ENCODE measurements at regions not wholly inside any gene's neighbourhood (a gene's known extent, or its start where the extent isn't known, plus 50 kb on each side); places are given as distances from the start of the nearest gene placed in this dataset.

DNA sequence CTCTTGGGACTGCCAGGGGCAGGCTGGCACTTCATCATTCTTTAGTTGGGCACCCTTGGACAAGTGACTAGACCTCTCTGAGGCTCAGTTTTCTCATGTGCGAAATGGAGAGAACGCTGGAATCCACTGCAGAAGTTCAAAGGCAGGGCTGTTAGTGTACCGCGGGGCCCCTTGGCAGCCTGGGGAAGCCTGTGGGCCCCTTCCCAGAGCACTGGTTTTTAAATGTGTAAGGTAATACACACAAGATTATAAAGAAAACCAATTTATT, 209.5 kb upstream of the MVB12B start:
- no peak for ATAC-seq (ENCODE audit: low FRiP score in 2 of 2)
- Histone ChIP-seq H3K27me3 (no peaks in the 10 kb centered on the region), H3K9me3 (no peaks in the 10 kb centered on the region), H3K4me1 (no peaks in the 10 kb centered on the region), H3K36me3 (no peaks in the 10 kb centered on the region), H3K27ac (no peak overlapping the region), H3K4me3 (no peak overlapping the region)
- TF ChIP-seq, protein P1, sequence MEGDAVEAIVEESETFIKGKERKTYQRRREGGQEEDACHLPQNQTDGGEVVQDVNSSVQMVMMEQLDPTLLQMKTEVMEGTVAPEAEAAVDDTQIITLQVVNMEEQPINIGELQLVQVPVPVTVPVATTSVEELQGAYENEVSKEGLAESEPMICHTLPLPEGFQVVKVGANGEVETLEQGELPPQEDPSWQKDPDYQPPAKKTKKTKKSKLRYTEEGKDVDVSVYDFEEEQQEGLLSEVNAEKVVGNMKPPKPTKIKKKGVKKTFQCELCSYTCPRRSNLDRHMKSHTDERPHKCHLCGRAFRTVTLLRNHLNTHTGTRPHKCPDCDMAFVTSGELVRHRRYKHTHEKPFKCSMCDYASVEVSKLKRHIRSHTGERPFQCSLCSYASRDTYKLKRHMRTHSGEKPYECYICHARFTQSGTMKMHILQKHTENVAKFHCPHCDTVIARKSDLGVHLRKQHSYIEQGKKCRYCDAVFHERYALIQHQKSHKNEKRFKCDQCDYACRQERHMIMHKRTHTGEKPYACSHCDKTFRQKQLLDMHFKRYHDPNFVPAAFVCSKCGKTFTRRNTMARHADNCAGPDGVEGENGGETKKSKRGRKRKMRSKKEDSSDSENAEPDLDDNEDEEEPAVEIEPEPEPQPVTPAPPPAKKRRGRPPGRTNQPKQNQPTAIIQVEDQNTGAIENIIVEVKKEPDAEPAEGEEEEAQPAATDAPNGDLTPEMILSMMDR (IDR thresholded peaks at IDR 0.05): no peak
- TF ChIP-seq POLR2AphosphoS5 (IDR thresholded peaks at IDR 0.05): no peak
- TF ChIP-seq POLR2A (IDR thresholded peaks at IDR 0.05): no peak
- TF ChIP-seq EP300 (IDR thresholded peaks at IDR 0.05): no peak
- WGBS, 2 donors: 88 to 95% methylated on average over 4 of the region's 4 CpGs
- no peak for DNase-seq

- ATAC-seq (ENCODE audit: low FRiP score in 2 of 2) (no peak), DNase-seq (no peak)
- no peaks in the 10 kb centered on the region for H3K36me3 ChIP-seq
- H3K27me3 ChIP-seq: no peaks in the 10 kb centered on the region
- no peak for TF ChIP-seq POLR2AphosphoS5 (IDR thresholded peaks at IDR 0.05)
- no peak for TF ChIP-seq POLR2A (IDR thresholded peaks at IDR 0.05)
- TF ChIP-seq EP300 (IDR thresholded peaks at IDR 0.05): no peak
- TF ChIP-seq, protein P1 (IDR thresholded peaks at IDR 0.05): no peak
- no peaks in the 10 kb centered on the region for H3K4me1 ChIP-seq
- H3K9me3 ChIP-seq: no peaks in the 10 kb centered on the region
- H3K27ac ChIP-seq: no peak overlapping the region
- WGBS, 2 donors: 84 to 92% methylated on average over 8 to 9 of the region's 9 CpGs
- no peak overlapping the region for H3K4me3 ChIP-seq
Measured at GRCh38 chr9:126117631-126118030, 209.0 kb upstream of the MVB12B start.

- ATAC-seq (ENCODE audit: low FRiP score in 2 of 2) (no peak), DNase-seq (no peak)
- Histone ChIP-seq H3K9me3 (no peaks in the 10 kb centered on the region), H3K27ac (no peak overlapping the region), H3K4me3 (no peak overlapping the region), H3K4me1 (no peaks in the 10 kb centered on the region), H3K27me3 (no peaks in the 10 kb centered on the region), H3K36me3 (no peaks in the 10 kb centered on the region)
- WGBS, 2 donors: 79 to 80% methylated on average over 5 to 6 of the region's 6 CpGs
- TF ChIP-seq POLR2A (IDR thresholded peaks at IDR 0.05): no peak
- no peak for TF ChIP-seq POLR2AphosphoS5 (IDR thresholded peaks at IDR 0.05)
- TF ChIP-seq, protein P1 (IDR thresholded peaks at IDR 0.05): no peak
- TF ChIP-seq EP300 (IDR thresholded peaks at IDR 0.05): no peak
Measured at GRCh38 chr9:126119731-126120130, 206.9 kb upstream of the MVB12B start.

- H3K9me3 ChIP-seq: no peaks in the 10 kb centered on the region
- no peak overlapping the region for H3K4me3 ChIP-seq
- WGBS, 2 donors: 85 to 90% methylated on average over 3 to 4 of the region's 4 CpGs
- TF ChIP-seq, protein P1 (IDR thresholded peaks at IDR 0.05): no peak
- no peak for TF ChIP-seq EP300 (IDR thresholded peaks at IDR 0.05)
- no peak for TF ChIP-seq POLR2A (IDR thresholded peaks at IDR 0.05)
- no peak for TF ChIP-seq POLR2AphosphoS5 (IDR thresholded peaks at IDR 0.05)
- H3K27ac ChIP-seq: no peak overlapping the region
- no peak for DNase-seq
- H3K36me3 ChIP-seq: no peaks in the 10 kb centered on the region
- peaks cover 0 to 8% (median 0%) of the 10 kb centered on the region in 4 donors for H3K4me1 ChIP-seq
- no peak for ATAC-seq (ENCODE audit: low FRiP score in 2 of 2)
- H3K27me3 ChIP-seq: no peaks in the 10 kb centered on the region
Measured at GRCh38 chr9:126122901-126123616, 203.6 kb upstream of the MVB12B start.

GRCh38 chr9:126123927-126124326, 202.7 kb upstream of the MVB12B start:
- Histone ChIP-seq H3K4me1 (peaks cover 0 to 8% (median 0%) of the 10 kb centered on the region in 4 donors), H3K9me3 (no peaks in the 10 kb centered on the region), H3K27ac (no peak overlapping the region), H3K27me3 (no peaks in the 10 kb centered on the region), H3K4me3 (no peak overlapping the region), H3K36me3 (no peaks in the 10 kb centered on the region)
- no peak for DNase-seq
- 60 to 79% methylated on average over 6 to 7 of the region's 7 CpGs for WGBS, 2 donors
- no peak for TF ChIP-seq EP300 (IDR thresholded peaks at IDR 0.05)
- TF ChIP-seq POLR2AphosphoS5 (IDR thresholded peaks at IDR 0.05): no peak
- TF ChIP-seq POLR2A (IDR thresholded peaks at IDR 0.05): no peak
- TF ChIP-seq, protein P1 (IDR thresholded peaks at IDR 0.05): no peak
- ATAC-seq (ENCODE audit: low FRiP score in 2 of 2): no peak
